OCI-LY1 (cell line): ENCODE measurements at regions not wholly inside any gene's neighbourhood (a gene's known extent, or its start where the extent isn't known, plus 50 kb on each side); places are given as distances from the start of the nearest gene placed in this dataset.
"Not testable (repeated sequence)": the region's sequence is repeated elsewhere in the genome, so short reads cannot be mapped to it uniquely, and the experiment has no call there.

Experiments used
- CTCF ChIP-seq: fragments of 200-600 bp; sonication (generic), shearing (Covaris generic); IDR thresholded peaks from 2 replicates; pipeline ENCODE4 v1.5.1; 2017; ENCODE audit warnings: mild to moderate bottlenecking, antibody characterized with exemption, low read length, moderate library complexity, mixed read lengths
- EZH2 ChIP-seq: fragments of 200-600 bp; sonication (generic), shearing (Covaris generic); IDR thresholded peaks from 2 replicates; pipeline ENCODE4 v1.8.0; 2017; ENCODE audit warnings: borderline replicate concordance, mixed run types, mild to moderate bottlenecking, antibody characterized with exemption, low read length, moderate library complexity, mixed read lengths

- TF ChIP-seq CTCF, EZH2: not testable (repeated sequence)
Observed at GRCh38 chr10:16250136-16250535, 186.7 kb upstream of the PTER start.
